ENCODE measurements at regions not wholly inside any gene's neighbourhood (a gene's known extent, or its start where the extent isn't known, plus 50 kb on each side); places are given as distances from the start of the nearest gene placed in this dataset.

- no peak for TF ChIP-seq CTCF (IDR thresholded peaks at IDR 0.05; ENCODE audit: insufficient read depth, low read depth, low read length)
- TF ChIP-seq EZH2 (IDR thresholded peaks at IDR 0.05; ENCODE audit: insufficient read depth, low read length): no peak
- H3K9me3 ChIP-seq (ENCODE audit: insufficient read depth, low read depth, low read length): no peaks in the 10 kb centered on the region
- no peak overlapping the region for H3K4me3 ChIP-seq (ENCODE audit: insufficient read depth, low read depth, low read length)
- H3K27ac ChIP-seq (ENCODE audit: low read depth, low read length): no peak overlapping the region
- no peak overlapping the region for H3K9ac ChIP-seq (ENCODE audit: low read length)
- H3K27me3 Mint-ChIP-seq (ENCODE audit: low read depth, unreplicated experiment): peaks cover 2% of the 10 kb centered on the region
- no peaks in the 10 kb centered on the region for H3K79me2 ChIP-seq (ENCODE audit: insufficient read depth, low read length)
- H3K4me1 ChIP-seq (ENCODE audit: insufficient read depth, low read length): no peaks in the 10 kb centered on the region
- DNase-seq (ENCODE audit: low read depth): no peak
- peaks cover 2% of the 10 kb centered on the region for H3K4me1 Mint-ChIP-seq (ENCODE audit: low read depth, unreplicated experiment)
- H3K9me3 Mint-ChIP-seq (ENCODE audit: unreplicated experiment): no peaks in the 10 kb centered on the region
- no peak for FAIRE-seq
- H3K4me3 Mint-ChIP-seq (ENCODE audit: unreplicated experiment): no peak overlapping the region
- no peak overlapping the region for H3K4me2 ChIP-seq (ENCODE audit: low read length)
- H4K20me1 ChIP-seq (ENCODE audit: insufficient read depth, low read length): no peaks in the 10 kb centered on the region
- H3K36me3 ChIP-seq (ENCODE audit: insufficient read depth, low read length): no peaks in the 10 kb centered on the region
- no peaks in the 10 kb centered on the region for H3K36me3 Mint-ChIP-seq (ENCODE audit: low read depth, unreplicated experiment)
- H2AFZ ChIP-seq (ENCODE audit: low read depth, low read length): no peak overlapping the region
- H3K27ac Mint-ChIP-seq (ENCODE audit: unreplicated experiment): no peak overlapping the region
- no peaks in the 10 kb centered on the region for H3K27me3 ChIP-seq (ENCODE audit: insufficient read depth, low read length)
Measured at GRCh38 chr14:26791117-26791806, 193.4 kb upstream of the NOVA1 start.

- no peaks in the 10 kb centered on the region for H3K27me3 ChIP-seq (ENCODE audit: insufficient read depth, low read length)
- H2AFZ ChIP-seq (ENCODE audit: low read depth, low read length): no peak overlapping the region
- no peak overlapping the region for H3K4me2 ChIP-seq (ENCODE audit: low read length)
- Mint-ChIP-seq H3K27me3 (ENCODE audit: low read depth, unreplicated experiment) (no peaks in the 10 kb centered on the region), H3K27ac (ENCODE audit: unreplicated experiment) (no peak overlapping the region), H3K4me1 (ENCODE audit: low read depth, unreplicated experiment) (peaks cover 2% of the 10 kb centered on the region), H3K36me3 (ENCODE audit: low read depth, unreplicated experiment) (no peaks in the 10 kb centered on the region), H3K4me3 (ENCODE audit: unreplicated experiment) (no peak overlapping the region), H3K9me3 (ENCODE audit: unreplicated experiment) (no peaks in the 10 kb centered on the region)
- H4K20me1 ChIP-seq (ENCODE audit: insufficient read depth, low read length): no peaks in the 10 kb centered on the region
- TF ChIP-seq CTCF (IDR thresholded peaks at IDR 0.05; ENCODE audit: insufficient read depth, low read depth, low read length) (no peak), EZH2 (IDR thresholded peaks at IDR 0.05; ENCODE audit: insufficient read depth, low read length) (no peak)
- H3K4me3 ChIP-seq (ENCODE audit: insufficient read depth, low read depth, low read length): no peak overlapping the region
- peak; percentile 94 for DNase-seq (ENCODE audit: low read depth)
- no peak overlapping the region for H3K27ac ChIP-seq (ENCODE audit: low read depth, low read length)
- no peaks in the 10 kb centered on the region for H3K79me2 ChIP-seq (ENCODE audit: insufficient read depth, low read length)
- H3K9me3 ChIP-seq (ENCODE audit: insufficient read depth, low read depth, low read length): no peaks in the 10 kb centered on the region
- no peaks in the 10 kb centered on the region for H3K36me3 ChIP-seq (ENCODE audit: insufficient read depth, low read length)
- no peaks in the 10 kb centered on the region for H3K4me1 ChIP-seq (ENCODE audit: insufficient read depth, low read length)
- no peak overlapping the region for H3K9ac ChIP-seq (ENCODE audit: low read length)
- FAIRE-seq: no peak
Measured at GRCh38 chr14:26794731-26795130, 196.9 kb upstream of the NOVA1 start.

GRCh38 chr14:26808407-26808806 lies 210.6 kb upstream of the NOVA1 start:
- FAIRE-seq: no peak
- no peak overlapping the region for H3K9ac ChIP-seq (ENCODE audit: low read length)
- TF ChIP-seq CTCF (IDR thresholded peaks at IDR 0.05; ENCODE audit: insufficient read depth, low read depth, low read length) (no peak), EZH2 (IDR thresholded peaks at IDR 0.05; ENCODE audit: insufficient read depth, low read length) (no peak)
- no peak overlapping the region for H2AFZ ChIP-seq (ENCODE audit: low read depth, low read length)
- no peaks in the 10 kb centered on the region for H3K27me3 Mint-ChIP-seq (ENCODE audit: low read depth, unreplicated experiment)
- no peaks in the 10 kb centered on the region for H3K4me1 ChIP-seq (ENCODE audit: insufficient read depth, low read length)
- H3K79me2 ChIP-seq (ENCODE audit: insufficient read depth, low read length): no peaks in the 10 kb centered on the region
- no peaks in the 10 kb centered on the region for H4K20me1 ChIP-seq (ENCODE audit: insufficient read depth, low read length)
- peaks cover 3% of the 10 kb centered on the region for H3K9me3 Mint-ChIP-seq (ENCODE audit: unreplicated experiment)
- H3K4me3 Mint-ChIP-seq (ENCODE audit: unreplicated experiment): no peak overlapping the region
- H3K9me3 ChIP-seq (ENCODE audit: insufficient read depth, low read depth, low read length): no peaks in the 10 kb centered on the region
- H3K27ac Mint-ChIP-seq (ENCODE audit: unreplicated experiment): no peak overlapping the region
- H3K27ac ChIP-seq (ENCODE audit: low read depth, low read length): no peak overlapping the region
- DNase-seq (ENCODE audit: low read depth): peak; percentile 12
- no peak overlapping the region for H3K4me2 ChIP-seq (ENCODE audit: low read length)
- H3K36me3 ChIP-seq (ENCODE audit: insufficient read depth, low read length): no peaks in the 10 kb centered on the region
- H3K36me3 Mint-ChIP-seq (ENCODE audit: low read depth, unreplicated experiment): no peaks in the 10 kb centered on the region
- no peaks in the 10 kb centered on the region for H3K27me3 ChIP-seq (ENCODE audit: insufficient read depth, low read length)
- H3K4me3 ChIP-seq (ENCODE audit: insufficient read depth, low read depth, low read length): no peak overlapping the region
- no peaks in the 10 kb centered on the region for H3K4me1 Mint-ChIP-seq (ENCODE audit: low read depth, unreplicated experiment)
